ENCODE measurements at regions not wholly inside any gene's neighbourhood (a gene's known extent, or its start where the extent isn't known, plus 50 kb on each side); places are given as distances from the start of the nearest gene placed in this dataset.
"Not testable (repeated sequence)": the region's sequence is repeated elsewhere in the genome, so short reads cannot be mapped to it uniquely, and the experiment has no call there.

DNA sequence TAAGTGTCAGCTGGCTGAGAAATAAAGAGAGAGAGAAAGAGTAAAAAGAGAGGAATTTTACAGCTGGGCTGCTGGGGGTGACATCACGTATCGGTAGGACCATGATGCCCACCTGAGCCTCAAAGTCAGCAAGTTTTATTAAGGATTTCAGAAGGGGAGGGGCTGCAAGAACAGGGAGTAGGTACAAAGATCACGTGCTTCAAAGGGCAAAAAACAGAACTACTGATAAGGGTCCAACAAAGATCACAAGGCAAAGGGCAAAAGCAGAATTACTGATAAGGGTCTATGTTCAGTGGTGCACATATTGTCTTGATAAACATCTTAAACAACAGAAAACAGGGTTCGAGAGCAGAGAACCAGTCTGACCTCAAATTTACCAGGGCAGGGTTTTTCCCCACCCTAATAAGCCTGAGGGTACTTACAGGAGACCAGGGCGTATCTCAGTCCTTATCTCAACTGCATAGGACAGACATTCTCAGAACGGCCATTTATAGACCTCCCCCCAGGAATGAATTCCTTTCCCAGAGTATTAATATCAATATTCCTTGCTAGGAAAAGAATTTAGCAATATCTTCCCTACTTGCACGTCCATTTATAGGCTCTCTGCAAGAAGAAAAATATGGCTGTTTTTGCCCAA is 128.3 kb upstream of the PZP start:
- DNase-seq (ENCODE audit: low read depth in 2 of 2): not testable (repeated sequence)

DNA sequence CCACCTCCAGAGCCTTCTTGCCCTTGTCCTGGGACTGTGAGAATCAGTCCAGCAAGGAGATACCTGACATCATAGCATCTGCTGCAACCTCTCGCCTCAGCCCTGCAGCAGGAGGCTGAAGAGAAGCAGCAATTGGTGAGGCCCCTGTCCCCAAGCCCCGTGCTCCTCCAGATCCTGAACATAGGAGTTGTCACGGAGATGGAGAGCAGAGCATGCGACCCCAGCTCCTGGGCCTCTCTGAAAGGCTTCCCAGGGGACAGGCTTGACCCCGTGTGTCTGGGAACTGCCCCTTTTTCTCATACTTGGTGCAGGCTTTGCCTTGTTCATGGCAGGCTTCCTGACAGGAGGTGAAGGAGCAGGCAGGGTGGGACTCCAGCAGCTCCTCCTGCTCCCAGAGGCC is 127.7 kb upstream of the PZP start:
- DNase-seq (ENCODE audit: low read depth in 2 of 2): no peak

DNA sequence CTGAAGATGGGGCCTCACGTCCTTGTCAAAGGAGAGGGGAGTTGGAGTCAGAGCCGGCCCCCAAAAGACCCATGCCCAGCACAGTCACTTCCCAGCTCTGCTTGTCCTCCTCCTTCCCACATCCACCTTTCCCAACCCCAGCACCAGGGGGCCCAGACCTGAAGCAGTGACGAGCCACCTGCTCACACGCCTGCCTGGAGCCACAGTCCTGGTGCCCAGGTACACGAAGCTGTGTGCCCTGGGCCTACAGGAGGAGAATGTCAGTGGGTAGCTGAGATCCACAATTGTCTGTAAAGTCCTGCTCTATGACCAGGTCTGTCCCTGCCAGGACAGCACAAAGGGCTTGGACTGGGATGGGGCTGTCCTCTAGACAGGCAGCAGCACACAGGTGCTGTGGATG is 126.8 kb upstream of the PZP start:
- DNase-seq (ENCODE audit: low read depth in 2 of 2): no peak

DNA sequence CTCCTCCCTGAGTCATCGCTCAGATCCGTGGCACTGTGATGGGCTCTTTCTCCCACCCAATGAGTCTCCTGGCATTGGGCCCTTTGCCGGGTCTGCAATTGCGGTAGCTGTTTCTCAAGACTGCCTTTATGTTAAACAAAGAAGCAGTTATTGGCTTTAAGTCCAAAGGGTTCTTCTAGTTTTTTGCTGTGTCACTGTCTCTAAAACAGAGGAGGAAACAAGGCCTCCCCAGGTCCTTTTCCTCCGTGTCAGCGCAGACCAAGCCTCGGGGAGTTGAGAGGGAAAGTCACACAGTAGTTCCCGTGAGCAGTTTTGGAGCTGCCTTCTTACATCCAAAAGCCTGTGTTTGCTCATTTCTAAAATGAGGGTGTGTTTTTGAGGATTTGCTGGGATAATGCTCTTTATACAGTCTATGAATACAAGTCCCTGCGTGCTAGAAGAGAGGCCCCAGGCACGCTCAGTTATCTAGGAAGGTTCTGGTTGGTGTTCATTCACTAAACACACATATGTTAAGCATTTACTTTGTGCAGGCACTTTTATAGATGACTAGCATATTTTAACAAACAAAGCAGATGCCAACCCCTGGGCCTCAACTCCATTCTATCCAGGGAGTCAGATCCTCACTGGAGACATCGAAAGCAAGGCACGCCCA is 126.0 kb upstream of the PZP start:
- no peak for DNase-seq (ENCODE audit: low read depth in 2 of 2)

DNA sequence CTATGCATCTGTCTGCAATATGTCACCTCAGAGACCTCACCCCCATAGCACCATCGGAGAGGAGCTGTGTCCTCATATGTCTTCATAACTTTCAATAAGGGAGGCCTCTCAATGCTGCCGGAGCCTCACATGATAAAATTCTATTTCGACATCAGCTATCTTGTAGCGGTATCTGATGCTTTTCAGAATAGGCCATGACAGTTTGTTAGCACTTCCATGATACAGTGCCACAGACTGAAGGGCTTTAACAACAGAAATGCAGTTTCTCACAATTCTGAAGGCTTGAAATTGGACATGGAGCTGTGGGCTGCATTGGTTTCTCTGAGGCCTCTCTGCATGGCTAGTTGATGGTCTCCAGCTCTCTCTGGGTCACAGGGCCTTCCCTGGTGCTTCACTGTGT is 125.0 kb upstream of the PZP start:
- no peak for DNase-seq (ENCODE audit: low read depth in 2 of 2)

DNA sequence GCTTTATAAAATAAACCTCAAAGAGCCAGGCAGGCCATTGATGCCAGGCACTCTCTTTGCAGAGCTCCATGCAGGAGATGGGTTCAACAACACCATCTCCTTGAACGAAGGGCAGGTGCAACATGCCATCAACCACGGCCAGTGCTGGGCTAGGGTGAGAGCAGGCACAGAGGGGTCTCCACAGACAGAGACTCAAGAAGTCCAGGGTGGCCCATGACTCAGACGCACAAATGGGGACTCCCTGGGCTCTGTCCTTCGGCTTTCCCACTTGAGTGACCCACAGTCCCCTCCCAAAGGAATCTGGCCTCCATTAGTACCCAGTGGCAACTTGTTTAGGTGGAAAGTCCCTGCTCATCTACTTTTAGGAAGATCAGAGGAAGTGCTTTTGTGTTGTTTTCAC is 124.4 kb upstream of the PZP start:
- DNase-seq (ENCODE audit: low read depth in 2 of 2): no peak

DNA sequence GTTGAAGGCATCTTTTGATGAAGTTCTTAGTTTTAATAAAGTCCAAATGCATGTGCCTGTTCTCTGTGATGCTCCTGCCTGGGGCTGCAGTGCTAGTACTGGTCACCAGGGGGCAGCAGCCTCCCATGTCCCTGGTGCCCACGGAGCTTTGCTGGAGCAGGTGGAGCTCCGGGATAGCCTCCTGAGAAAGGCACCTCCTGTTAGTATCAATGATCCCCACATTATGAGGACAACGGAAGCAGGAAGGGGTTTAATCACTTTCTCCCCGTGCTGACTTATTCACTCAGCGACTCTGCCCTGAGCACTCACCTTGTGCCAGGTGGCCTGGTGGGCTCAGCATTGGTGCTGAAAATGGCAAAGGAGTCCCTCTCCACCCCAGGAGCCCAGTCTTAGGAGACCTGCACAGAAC is 123.0 kb upstream of the PZP start:
- DNase-seq (ENCODE audit: low read depth in 2 of 2): no peak

DNA sequence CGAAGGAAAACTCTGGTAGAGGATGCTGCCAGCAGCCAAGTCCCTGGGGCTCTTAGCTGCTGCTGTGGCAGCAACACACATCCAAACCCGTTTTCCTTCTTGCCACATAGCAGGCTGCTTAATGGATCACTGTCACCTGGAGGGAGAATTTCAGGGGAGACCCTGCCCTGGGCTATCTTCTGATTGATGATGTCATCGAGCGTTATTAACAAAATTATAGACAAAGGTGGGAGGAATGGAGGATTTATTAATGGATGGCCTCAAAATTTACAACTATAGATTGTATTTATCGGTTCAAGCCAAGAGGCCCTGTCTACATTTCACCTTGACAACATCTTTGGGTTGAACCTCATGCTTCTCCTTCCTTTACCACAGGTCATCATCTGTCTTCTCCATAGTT is 120.8 kb upstream of the PZP start:
- no peak for DNase-seq (ENCODE audit: low read depth in 2 of 2)

DNA sequence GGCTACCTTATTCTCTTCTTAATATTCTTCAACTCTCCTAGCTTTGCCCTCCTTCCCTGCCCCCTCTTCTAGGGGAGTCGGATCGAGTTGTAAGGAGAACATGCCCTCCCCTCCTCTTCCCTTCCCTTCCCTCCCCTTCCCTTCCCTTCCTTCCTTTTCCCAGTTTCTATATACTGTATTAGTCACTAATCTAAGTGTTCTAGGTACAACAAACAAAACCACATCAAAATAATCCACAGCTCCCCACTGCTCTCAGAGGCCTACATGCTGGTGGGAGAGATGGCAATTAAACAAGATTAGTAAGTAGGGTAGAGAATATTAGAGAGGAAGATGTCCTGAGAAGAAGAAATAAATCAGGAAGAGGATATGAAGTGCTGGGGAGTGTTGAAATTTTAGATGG is 119.9 kb upstream of the PZP start:
- no peak for DNase-seq (ENCODE audit: low read depth in 2 of 2)

DNA sequence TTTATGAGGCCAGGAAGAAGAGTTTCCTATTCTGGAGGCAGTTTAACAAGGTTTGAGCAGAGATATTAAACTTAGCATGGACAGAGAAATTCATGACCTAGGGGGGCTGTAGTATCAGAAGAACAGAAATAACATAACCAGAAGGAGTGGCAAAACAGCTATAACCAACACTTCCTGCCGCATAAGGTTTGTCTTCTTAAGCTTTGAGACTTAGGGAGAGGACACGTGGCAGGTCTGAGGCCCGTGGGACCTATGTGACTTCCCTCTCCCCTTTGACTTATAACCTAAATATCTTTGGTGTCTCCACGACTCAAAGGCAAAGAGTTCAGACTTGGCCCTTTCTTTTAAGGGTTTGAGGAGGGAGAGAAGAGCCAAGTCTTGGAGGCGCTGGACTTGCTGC is 119.1 kb upstream of the PZP start:
- no peak for DNase-seq (ENCODE audit: low read depth in 2 of 2)

DNA sequence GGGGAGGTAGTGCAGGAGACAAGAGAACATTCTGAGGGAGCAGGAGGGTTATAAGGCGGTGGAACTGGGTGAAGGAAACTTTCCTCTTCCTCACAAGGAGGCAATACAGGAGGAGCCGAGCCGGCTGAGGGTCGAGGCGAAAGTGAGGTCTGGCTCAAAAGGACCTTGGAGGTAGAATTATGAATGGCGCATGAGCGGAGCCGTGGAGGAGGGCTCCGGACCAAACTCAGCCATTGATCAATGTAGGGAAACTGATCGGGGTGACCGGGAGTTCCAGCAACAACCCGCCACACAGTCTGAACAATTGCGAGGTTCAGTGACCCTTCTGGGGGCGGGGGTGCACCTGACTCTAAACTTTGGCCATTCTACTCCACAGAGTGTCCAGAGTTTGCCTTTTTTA is 118.7 kb upstream of the PZP start:
- DNase-seq (ENCODE audit: low read depth in 2 of 2): not testable (repeated sequence)

DNA sequence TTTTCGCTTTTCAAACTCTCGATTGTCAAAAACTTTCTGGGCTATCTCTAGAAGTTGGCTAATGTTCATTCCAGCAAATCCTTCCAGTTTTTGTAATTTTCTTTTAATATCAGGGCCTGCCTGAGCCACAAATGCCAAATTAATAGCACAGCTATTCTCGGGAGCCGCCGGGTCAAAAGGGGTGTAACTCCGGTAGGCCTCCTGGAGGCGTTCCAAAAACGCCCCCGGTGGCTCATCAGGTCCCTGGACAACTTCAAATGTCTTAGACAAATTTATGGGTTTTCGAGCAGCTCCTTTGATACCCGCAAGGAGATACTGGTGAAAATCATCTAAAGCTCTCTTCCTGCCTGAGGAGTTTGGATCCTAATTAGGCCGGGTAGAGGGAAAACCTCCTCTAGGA is 117.9 kb upstream of the PZP start:
- DNase-seq (ENCODE audit: low read depth in 2 of 2): no peak

DNA sequence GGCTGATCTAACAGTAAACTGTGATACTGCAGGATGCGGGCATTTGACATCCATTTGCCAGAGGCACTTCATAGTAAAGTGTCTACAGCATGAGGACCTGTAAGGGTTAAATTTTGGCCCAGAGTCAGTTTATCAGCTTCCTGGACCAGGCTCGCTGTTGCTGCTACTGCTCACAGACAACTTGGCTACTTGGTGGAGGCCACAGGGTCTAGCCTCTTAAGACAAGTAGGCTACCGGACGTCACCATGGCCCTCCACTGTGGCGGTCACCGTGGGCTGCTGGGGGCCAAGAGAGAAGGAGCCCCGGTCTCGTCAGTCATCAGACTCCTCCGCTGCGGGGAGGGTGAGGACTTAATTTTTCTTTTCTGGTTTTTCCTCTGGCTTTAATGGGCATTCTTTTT is 117.3 kb upstream of the PZP start:
- DNase-seq (ENCODE audit: low read depth in 2 of 2): no peak

DNA sequence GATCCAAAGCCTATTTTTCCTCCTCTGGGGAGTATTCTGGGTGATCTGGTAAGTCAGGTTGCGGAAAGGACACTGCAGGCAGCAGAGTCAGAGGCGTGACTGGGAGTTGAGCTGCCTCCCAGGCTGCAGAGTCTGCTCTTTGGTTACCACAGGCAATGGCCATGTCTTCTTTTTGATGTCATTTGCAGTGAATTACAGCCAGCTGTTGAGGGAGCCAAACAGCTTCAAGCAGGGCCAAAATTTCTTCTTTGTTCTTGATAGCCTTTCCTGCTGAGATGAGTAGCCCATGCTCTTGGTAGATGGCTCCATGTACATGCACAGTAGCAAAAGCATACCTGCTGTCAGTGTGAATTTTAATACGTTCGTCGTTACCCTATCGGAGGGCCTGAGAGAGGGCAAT is 116.6 kb upstream of the PZP start:
- no peak for DNase-seq (ENCODE audit: low read depth in 2 of 2)

DNA sequence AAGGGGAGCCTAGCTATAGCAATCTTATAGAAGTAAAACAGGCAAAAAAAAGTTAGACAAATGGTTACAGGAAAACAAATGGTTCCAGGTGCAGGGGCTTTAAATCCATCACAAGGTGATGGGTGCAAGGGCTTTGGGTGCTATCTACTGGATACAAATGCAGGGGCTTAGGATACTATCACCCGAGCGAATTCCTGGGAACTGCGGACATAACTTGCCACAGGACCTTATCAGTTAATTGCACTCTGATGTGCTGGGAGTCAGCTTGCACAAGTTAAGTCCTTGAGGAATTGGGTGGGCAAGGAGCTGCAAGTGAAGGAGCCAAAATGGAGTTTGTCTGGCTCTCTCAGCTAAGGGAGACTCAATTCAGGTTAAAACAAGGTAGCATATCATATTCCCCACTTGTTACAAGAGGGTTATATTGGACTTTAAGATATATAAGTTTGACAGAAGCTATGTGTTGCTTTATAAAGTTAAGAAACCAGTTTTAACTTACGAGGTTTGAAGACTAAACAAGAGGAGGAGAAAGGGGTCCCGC is 115.0 kb upstream of the PZP start:
- DNase-seq (ENCODE audit: low read depth in 2 of 2): no peak

DNA sequence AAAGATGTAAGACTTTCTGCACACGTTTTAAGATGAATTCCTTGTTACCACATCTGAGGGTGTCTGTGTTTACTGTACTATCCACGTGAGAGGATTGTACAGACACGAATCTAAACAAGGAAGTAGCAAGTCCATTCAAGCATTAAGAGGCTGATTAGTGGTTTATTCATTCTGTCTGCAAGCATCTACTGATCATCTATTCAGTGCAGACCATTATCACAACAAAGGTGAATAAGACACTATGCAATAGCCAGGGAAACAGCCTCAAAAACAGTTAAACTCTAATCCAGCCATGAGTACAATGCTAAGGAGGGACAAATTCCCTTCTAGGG is 111.6 kb upstream of the PZP start:
- DNase-seq (ENCODE audit: low read depth in 2 of 2): no peak

DNA sequence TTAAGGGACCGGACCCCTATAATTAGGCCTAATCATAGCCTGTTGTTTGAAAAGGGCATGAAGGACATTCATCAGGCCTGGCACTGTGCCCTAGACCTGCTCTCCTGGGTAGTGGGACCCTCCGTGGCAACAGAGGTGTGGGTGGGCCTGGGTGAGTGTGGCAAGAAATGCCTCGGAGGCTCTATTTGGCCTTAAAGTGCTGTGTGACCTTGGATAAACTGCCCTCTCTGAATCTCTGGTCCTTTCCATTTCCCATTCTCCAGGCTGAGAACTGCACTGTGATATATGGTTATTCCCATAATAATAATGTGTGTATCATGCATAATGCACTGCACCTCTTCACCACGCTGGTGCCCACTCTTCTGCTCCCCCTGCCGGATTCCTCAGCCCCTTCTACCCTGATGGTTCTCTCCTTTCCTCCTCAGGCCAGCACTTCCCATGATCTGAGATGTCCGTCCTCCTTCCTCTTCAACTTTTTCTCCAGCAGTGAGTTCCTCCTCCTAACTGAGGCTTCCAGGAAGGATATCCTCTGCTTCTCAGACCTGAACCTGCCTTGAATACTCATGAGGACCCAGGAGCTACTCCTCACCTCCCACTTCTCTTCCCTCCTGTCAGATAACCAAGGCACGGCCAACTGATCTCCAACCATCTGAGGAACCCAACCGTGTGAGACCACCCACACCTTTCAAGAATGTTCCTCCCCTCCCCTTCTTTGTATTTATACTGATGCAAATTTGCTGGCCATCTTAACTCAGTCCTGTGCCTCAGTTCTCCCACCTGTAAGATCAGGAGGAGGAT is 111.0 kb upstream of the PZP start:
- DNase-seq (ENCODE audit: low read depth in 2 of 2): no peak

DNA sequence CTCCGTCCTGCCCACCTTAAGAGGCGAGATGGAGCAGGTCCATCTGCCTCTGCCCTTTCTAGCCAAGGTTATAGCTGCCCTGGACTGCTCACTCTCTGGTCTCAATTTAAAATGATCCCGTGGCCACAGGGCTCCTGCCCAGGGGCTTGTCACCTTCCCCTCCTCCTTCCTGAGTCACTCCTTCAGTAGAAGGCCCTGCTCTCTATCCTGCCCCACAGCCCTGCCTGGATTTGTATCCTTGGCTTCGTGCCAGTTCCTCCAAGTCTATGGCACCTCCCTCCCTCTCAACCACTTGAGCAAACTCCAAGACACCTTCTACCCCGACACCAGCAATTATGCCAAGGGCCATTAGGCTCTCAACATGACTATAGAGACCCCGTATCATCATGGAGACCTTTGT is 105.3 kb upstream of the PZP start:
- DNase-seq (ENCODE audit: low read depth in 2 of 2): not testable (repeated sequence)

DNA sequence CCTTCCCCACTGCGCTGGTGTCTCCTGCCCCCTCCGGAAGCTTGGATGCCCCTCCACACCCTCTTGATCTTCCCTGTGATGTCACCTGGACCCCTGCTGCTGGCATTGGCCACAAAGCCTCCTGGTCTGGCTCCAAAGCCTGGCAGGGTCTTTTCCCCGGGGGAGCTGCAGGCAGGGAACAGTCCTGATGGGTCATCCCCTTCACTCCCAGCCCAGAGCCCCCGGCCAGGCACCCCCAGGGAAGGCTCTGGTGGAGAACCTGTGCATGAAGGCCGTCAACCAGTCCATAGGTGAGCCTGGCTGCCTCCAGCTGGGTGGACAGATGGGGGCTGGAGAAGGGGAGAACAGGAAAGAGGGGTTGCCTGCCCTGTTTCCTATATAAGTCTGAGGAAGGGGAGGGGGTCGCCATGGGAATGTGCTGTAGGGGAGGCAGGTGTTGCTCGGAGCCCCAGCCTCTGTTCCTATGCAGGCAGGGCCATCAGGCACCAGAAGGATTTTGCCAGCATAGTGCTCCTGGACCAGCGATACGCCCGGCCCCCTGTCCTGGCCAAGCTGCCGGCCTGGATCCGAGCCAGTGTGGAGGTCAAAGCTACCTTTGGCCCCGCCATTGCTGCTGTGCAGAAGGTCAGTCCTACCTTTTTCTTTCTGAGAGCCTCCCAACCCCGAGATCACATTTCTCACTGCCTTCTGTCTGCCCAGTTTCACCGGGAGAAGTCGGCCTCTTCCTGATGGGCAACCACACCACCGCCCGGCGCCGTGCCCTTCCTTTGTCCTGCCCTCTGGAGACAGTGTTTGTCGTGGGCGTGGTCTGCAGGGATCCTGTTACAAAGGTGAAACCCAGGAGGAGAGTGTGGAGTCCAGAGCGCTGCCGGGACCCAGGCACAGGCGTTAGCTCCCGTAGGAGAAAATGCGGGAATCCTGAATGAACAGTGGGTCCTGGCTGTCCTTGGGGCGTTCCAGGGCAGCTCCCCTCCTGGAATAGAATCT is 104.5 kb upstream of the PZP start:
- DNase-seq (ENCODE audit: low read depth in 2 of 2): not testable (repeated sequence)

DNA sequence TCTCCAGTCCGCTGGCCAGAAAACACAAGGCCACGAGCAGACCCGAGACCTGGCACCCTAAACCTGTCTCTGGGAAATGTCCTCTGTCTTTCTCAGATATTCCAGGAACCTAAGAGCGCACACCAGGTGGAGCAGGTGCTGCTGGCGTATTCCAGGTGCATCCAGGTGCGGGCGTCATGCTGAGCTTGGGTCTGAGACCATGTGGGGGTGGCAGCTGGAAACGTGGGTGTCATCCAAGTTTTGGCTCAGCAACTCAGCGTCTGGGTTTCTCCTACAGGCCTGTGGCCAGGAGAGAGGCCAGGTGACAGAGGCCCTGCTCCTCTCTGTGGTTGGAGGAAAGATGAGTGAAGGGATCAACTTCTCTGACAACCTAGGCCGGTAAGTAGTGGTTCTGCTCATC is 103.3 kb upstream of the PZP start:
- not testable (repeated sequence) for DNase-seq (ENCODE audit: low read depth in 2 of 2)

DNA sequence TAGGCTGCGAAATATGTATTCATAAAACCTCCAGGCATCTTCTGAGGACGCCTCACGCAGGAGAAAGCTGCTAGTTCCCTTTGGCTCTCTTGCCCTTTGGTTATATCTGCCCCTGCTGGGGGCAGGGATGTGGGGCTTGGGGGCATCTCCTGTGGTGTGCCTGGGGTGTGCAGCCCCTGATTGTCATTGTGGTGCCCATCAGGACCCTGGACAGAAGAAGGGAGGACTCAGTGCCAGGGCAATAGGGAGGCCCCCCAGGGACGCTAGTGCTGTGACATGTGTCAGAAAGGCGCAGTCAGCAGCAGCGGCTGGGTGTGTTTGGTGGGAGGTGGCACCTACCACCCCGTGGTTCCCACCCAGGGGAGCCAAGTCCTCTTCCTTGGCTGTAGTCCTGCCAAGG is 102.5 kb upstream of the PZP start:
- not testable (repeated sequence) for DNase-seq (ENCODE audit: low read depth in 2 of 2)

DNA sequence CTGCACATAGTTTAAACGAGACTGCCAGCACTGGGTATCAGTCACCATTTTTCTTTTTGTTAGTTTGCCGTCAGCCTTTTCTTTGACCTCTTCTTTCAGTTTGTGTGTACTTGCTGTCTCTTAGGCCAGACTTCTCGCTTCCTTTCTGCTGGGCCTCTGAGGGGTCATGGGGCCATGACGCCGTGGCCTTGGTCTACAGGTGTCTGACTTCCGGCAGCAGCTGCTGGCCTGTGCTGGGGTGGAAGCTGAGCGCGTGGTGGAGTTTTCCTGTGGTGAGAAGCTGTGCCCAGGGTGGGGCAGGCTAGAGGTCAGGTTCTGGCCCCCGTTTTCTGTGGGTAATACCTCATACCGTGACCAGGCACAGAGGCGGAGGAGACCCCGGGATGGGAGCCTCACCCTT is 101.6 kb upstream of the PZP start:
- DNase-seq (ENCODE audit: low read depth in 2 of 2): not testable (repeated sequence)

All from fibroblast of skin of left biceps (primary cell).